ENCODE measurements at regions not wholly inside any gene's neighbourhood (a gene's known extent, or its start where the extent isn't known, plus 50 kb on each side); places are given as distances from the start of the nearest gene placed in this dataset.

GRCh38 chr2:30003128-30003527, 81.7 kb upstream of the ALK start:
- Histone ChIP-seq H3K4me3 (no peak overlapping the region), H3K27me3 (ENCODE audit: control insufficient read depth in 3 of 3, insufficient read depth in 3 of 3, low read length in 2 of 3) (no peaks in the 10 kb centered on the region), H3K9ac (ENCODE audit: insufficient read depth in 1 of 2, low read length in 2 of 2) (no peak overlapping the region), H3K9me3 (ENCODE audit: control insufficient read depth in 4 of 4, insufficient read depth in 3 of 4, low read length in 3 of 4) (peaks cover 0 to 1% (median 0%) of the 10 kb centered on the region in 4 donors), H3K36me3 (ENCODE audit: control insufficient read depth in 4 of 4, insufficient read depth in 4 of 4, low read length in 4 of 4) (no peaks in the 10 kb centered on the region), H3K4me1 (ENCODE audit: control insufficient read depth in 5 of 5, insufficient read depth in 5 of 5, low read length in 5 of 5) (no peaks in the 10 kb centered on the region), H3K27ac (ENCODE audit: low read depth in 1 of 2, low read length in 1 of 2) (no peak overlapping the region)
- no peak for ATAC-seq (ENCODE audit: insufficient read depth, low FRiP score)
- no peak for DNase-seq
- TF ChIP-seq CTCF (IDR thresholded peaks at IDR 0.05; ENCODE audit: control extremely low read depth, extremely low read depth), result no peak

GRCh38 chr2:30022444-30023071, 101.2 kb upstream of the ALK start:
- no peaks in the 10 kb centered on the region for H3K36me3 ChIP-seq (ENCODE audit: control insufficient read depth in 4 of 4, insufficient read depth in 4 of 4, low read length in 4 of 4)
- 51 to 53% methylated on average over 4 of the region's 4 CpGs for WGBS, 2 donors
- DNase-seq (no peak), ATAC-seq (ENCODE audit: insufficient read depth, low FRiP score) (no peak)
- no peak overlapping the region for H3K9ac ChIP-seq (ENCODE audit: insufficient read depth in 1 of 2, low read length in 2 of 2)
- no peaks in the 10 kb centered on the region for H3K27me3 ChIP-seq (ENCODE audit: control insufficient read depth in 3 of 3, insufficient read depth in 3 of 3, low read length in 2 of 3)
- no peaks in the 10 kb centered on the region for H3K4me1 ChIP-seq (ENCODE audit: control insufficient read depth in 5 of 5, insufficient read depth in 5 of 5, low read length in 5 of 5)
- H3K27ac ChIP-seq (ENCODE audit: low read depth in 1 of 2, low read length in 1 of 2), result no peak overlapping the region
- TF ChIP-seq CTCF (IDR thresholded peaks at IDR 0.05; ENCODE audit: control extremely low read depth, extremely low read depth), result no peak
- no peaks in the 10 kb centered on the region for H3K9me3 ChIP-seq (ENCODE audit: control insufficient read depth in 4 of 4, insufficient read depth in 3 of 4, low read length in 3 of 4)
- no peak overlapping the region for H3K4me3 ChIP-seq

GRCh38 chr2:30024281-30024680, 102.9 kb upstream of the ALK start:
- no peak for DNase-seq
- Histone ChIP-seq H3K9ac (ENCODE audit: insufficient read depth in 1 of 2, low read length in 2 of 2) (no peak overlapping the region), H3K9me3 (ENCODE audit: control insufficient read depth in 4 of 4, insufficient read depth in 3 of 4, low read length in 3 of 4) (no peaks in the 10 kb centered on the region), H3K4me1 (ENCODE audit: control insufficient read depth in 5 of 5, insufficient read depth in 5 of 5, low read length in 5 of 5) (no peaks in the 10 kb centered on the region), H3K27me3 (ENCODE audit: control insufficient read depth in 3 of 3, insufficient read depth in 3 of 3, low read length in 2 of 3) (no peaks in the 10 kb centered on the region), H3K4me3 (no peak overlapping the region), H3K27ac (ENCODE audit: low read depth in 1 of 2, low read length in 1 of 2) (no peak overlapping the region), H3K36me3 (ENCODE audit: control insufficient read depth in 4 of 4, insufficient read depth in 4 of 4, low read length in 4 of 4) (no peaks in the 10 kb centered on the region)
- WGBS, 2 donors, result 79 to 86% methylated on average over 2 of the region's 2 CpGs
- no peak for TF ChIP-seq CTCF (IDR thresholded peaks at IDR 0.05; ENCODE audit: control extremely low read depth, extremely low read depth)
- no peak for ATAC-seq (ENCODE audit: insufficient read depth, low FRiP score)

Measured in lung (tissue), 11 donors.